HG03558 (cell line): ENCODE measurements at regions not wholly inside any gene's neighbourhood (a gene's known extent, or its start where the extent isn't known, plus 50 kb on each side); places are given as distances from the start of the nearest gene placed in this dataset.

Source experiments
- ATAC-seq: cut with Tn5 transposase; IDR thresholded peaks from one replicate; pipeline ENCODE4 v1.9.1; 2021; ENCODE audit warnings: moderate number of reproducible peaks; ENCODE audit not compliant: unreplicated experiment; ENCODE audit errors: extremely low read depth

- no peak for ATAC-seq
Observed at GRCh38 chr15:81506071-81506470, 132.1 kb upstream of the TMC3 start.

GRCh38 chr15:81504170-81504905 is 130.3 kb upstream of the TMC3 start:
- no peak for ATAC-seq

- ATAC-seq = no peak
Observed at GRCh38 chr15:81502439-81502838, 128.4 kb upstream of the TMC3 start.

- ATAC-seq = no peak
Observed at GRCh38 chr15:81500081-81500480, 126.1 kb upstream of the TMC3 start.

- no peak for ATAC-seq
Observed at GRCh38 chr15:81498294-81498693, 124.3 kb upstream of the TMC3 start.

- ATAC-seq = no peak
Observed at GRCh38 chr15:81497238-81497637, 123.2 kb upstream of the TMC3 start.

- no peak for ATAC-seq
Observed at GRCh38 chr15:81495780-81496467, 121.9 kb upstream of the TMC3 start.

GRCh38 chr15:81492969-81493645 is 119.1 kb upstream of the TMC3 start:
- ATAC-seq = no peak

GRCh38 chr15:81492331-81492968 is 118.4 kb upstream of the TMC3 start:
- no peak for ATAC-seq

- ATAC-seq = no peak
Observed at GRCh38 chr15:81491414-81492096, 117.5 kb upstream of the TMC3 start.

- ATAC-seq = no peak
Observed at GRCh38 chr15:81485806-81486205, 111.8 kb upstream of the TMC3 start.

GRCh38 chr15:81484086-81484955 is 110.3 kb upstream of the TMC3 start:
- ATAC-seq = no peak

- ATAC-seq = no peak
Observed at GRCh38 chr15:81483496-81483895, 109.5 kb upstream of the TMC3 start.

GRCh38 chr15:81481346-81481745 is 107.3 kb upstream of the TMC3 start:
- no peak for ATAC-seq

- ATAC-seq = no peak
Observed at GRCh38 chr15:81480645-81481053, 106.6 kb upstream of the TMC3 start.

- no peak for ATAC-seq
Observed at GRCh38 chr15:81478354-81478753, 104.3 kb upstream of the TMC3 start.

GRCh38 chr15:81475926-81476325 is 101.9 kb upstream of the TMC3 start:
- ATAC-seq = no peak

GRCh38 chr15:81475471-81475870 is 101.5 kb upstream of the TMC3 start:
- ATAC-seq = no peak

- no peak for ATAC-seq
Observed at GRCh38 chr15:81473946-81474345, 99.9 kb upstream of the TMC3 start.
